Skeletal muscle cell (primary cell): ENCODE measurements at regions not wholly inside any gene's neighbourhood (a gene's known extent, or its start where the extent isn't known, plus 50 kb on each side); places are given as distances from the start of the nearest gene placed in this dataset.

Experiments used
- DNase-seq: peaks from one replicate; pipeline ENCODE4 v3.0.0-alpha.2; 2010; ENCODE audit warnings: low read depth
- H3K4me3 ChIP-seq: 2 replicates; pipeline ENCODE4 v1.5.1; 2011; ENCODE audit warnings: low read depth, mild to moderate bottlenecking, control low read depth, low read length, moderate library complexity

DNA sequence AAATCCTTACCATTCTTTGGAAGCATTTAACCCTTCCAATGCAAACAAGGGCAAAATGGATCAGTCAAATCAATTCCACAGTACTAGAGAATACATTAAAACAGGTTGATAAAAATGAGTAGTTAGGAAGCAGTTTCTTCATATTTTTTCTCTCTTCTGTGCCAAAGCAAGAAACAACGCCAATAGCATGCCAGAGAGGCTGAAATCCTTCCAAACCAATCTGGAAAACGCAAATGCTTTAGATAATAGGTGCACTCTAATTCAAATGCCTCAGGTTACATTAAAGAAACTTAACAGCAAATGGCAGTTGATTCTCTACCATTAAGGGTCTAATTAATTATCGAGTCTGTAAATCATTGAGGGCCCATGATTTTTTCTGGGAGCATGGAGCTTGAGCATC, 755.2 kb downstream of the C6orf118 start:
- DNase-seq = no peak

DNA sequence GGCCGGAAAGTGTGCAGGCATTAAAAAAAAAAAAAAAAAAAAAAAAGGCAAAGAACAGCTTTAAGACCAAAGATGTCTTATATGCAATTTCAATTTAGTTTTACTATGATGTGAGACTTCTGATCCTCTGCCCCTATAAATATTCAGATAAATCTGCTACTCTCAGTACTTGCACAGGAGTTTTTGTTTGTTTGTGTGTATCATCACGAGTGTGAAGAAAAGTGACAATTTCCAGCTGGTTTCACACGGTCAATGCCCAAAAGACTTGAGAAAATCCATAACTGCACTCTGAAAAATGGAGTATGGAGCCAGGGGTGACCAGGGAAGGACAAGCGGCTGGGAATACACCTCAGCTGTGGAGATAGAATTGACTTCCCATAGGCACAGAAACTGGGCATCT, 757.7 kb downstream of the C6orf118 start:
- no peak overlapping the region for H3K4me3 ChIP-seq
- DNase-seq = no peak

More for the DNA sequence above, 755.2 kb downstream of the C6orf118 start:
- H3K4me3 ChIP-seq = no peak overlapping the region

DNA sequence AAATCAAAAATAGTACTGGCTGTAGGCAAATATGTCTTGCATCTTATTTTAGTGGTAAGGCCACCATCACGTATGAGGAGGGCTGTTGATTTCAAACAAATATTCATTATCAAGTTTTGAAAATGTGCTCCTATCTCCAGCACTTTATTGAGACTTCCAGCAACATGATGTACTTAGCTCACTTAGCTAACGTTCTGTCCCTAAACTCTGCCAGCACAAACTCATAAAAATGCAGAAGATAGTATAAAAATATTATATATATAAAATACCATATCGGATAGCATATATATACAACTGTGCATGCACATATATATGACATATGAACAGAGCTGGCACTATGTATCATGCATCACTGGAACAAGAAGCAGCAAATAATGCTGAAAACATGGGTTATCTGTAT, 762.3 kb downstream of the C6orf118 start:
- no peak for DNase-seq
- H3K4me3 ChIP-seq = no peak overlapping the region

DNA sequence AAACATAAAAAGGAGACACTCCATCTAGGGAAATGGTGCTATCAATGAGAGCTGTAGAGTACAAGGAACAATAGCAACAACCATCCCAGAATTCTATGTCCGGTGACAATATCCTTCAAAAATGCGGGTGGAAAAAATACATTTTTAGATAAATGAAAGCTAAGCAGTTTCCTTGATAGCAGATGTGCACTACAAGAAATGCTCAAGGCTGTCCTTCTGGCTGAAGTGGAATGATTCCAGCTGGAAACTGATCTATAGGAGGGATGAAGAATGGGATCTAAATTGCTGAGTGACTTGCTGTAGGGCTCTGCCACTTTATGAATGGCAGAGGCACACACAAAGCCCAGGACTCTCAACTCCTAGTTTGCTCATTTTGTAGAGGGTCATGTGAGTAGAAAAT, 763.1 kb downstream of the C6orf118 start:
- no peak for DNase-seq
- H3K4me3 ChIP-seq = no peak overlapping the region

DNA sequence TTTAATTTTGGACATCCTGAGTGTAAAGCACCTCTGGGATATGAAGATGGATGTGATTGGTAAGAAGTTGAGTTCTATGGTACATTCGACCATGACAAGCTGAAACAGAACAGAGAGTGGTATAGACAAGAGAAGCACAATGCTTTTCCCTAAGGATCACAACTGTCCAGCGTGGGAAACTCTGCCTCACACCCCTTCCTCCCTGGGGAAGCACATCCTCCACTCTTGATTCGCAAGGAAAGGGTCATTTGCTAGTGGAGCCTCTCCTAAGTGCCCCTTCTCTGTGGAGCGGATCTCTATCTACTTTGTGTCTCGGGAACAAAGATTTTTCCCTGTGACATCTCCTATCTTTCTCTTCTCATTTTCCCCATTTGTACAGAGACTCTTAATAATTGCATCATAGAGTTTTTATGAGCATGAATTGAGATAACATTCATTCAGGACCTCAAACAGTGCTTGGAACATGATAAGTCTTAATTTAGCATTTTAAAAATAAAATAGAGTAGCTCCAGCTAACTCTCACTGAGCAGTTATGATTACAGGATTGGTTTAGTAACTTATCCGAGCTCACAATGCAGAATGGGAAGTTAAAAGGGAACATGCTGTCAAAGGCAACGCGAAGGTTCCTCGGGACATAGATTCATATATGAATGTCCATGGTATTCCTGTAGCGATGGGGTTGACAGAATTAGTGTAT, 775.2 kb downstream of the C6orf118 start:
- H3K4me3 ChIP-seq = no peak overlapping the region
- no peak for DNase-seq

DNA sequence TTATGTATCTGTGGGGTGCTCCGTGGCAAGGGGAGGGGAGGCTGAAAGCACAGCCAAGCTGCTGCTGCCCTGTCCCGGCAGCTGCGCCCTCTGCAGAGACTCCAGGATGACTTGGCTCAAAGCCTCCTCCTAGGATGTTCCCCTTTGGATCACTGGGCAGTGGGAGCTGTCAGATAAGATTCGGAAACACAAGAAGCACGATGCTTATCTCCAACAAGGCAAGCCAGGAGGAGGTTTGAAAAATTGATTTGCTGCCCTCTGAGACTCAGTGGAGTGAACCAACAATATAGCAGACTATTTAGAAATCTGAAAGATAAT, 776.4 kb downstream of the C6orf118 start:
- H3K4me3 ChIP-seq = no peak overlapping the region
- no peak for DNase-seq

DNA sequence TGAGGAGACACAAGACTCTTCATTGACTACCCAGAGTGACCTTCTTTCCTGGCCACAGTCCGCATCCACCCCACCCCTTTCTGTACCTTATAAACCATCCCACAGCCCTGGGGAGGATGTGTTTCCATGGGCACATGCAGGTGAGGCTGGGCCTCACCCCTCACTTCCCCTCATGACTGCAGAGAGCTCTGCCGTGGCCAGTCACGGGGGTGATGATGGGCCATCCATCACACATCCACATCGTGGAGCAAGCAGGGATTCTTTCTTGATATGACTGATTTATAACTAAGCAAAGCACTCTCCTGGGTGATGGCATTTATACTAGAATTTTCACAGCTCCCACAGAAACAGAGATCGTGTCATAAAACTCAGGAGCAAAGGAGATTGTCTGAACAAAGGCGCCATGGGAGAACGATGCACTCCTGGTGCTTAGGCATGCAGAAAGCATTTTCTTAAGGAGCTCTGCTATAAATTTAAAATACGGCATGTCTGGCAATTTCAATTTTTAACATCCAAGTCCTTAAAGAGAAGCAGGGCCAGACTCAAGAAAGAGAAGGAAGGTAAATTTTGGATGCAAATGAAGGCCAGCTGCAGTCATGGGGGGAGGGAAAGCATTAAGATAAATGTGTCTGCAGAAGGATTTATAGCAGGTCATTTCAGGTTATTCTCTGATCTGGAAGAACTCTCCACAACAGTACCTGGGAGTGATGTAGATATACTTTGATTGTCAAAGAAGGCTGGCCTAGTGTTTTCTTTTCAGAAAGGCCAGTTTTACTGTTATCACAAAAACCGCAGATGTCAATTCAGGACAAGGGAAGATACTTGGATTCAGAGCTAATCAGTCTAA, 777.0 kb downstream of the C6orf118 start:
- DNase-seq = no peak
- H3K4me3 ChIP-seq = no peak overlapping the region

DNA sequence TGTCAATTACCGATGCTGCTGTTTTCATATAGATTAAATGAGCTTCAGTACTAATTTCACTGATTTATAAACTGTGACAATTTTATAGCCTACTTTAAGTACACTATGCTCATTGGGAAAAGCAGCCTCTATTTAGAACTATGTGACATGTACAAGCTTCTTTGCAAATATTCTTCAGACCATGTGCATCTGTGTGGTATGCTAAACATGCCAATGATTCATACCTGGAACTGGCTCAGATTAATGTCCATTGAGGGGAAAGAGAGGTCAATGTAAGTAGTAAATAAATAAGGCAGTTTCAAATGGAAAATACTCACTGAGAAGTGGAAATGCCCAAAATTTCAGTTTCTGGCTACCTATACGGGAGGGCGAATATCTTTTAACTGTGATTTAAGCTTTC, 777.7 kb downstream of the C6orf118 start:
- H3K4me3 ChIP-seq = no peak overlapping the region
- DNase-seq = no peak

DNA sequence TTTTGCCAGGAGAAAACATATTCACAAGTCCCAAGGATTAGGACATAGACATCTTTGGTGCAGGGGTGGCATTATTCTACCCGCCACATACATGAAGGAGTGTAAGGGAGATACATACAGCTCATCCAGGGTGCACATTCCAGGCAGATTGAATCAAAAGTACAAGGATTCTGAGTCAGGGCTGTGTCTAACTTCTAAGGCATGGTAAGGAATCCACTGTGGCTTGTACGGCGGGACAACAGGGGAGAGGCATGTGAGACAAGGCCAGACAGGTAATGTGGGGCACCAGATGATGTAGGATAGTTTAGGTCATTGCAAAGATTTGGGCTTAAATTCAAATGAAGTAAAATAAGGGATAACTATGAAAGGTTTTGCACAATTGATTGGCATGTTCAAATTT, 780.9 kb downstream of the C6orf118 start:
- H3K4me3 ChIP-seq = no peak overlapping the region
- no peak for DNase-seq

DNA sequence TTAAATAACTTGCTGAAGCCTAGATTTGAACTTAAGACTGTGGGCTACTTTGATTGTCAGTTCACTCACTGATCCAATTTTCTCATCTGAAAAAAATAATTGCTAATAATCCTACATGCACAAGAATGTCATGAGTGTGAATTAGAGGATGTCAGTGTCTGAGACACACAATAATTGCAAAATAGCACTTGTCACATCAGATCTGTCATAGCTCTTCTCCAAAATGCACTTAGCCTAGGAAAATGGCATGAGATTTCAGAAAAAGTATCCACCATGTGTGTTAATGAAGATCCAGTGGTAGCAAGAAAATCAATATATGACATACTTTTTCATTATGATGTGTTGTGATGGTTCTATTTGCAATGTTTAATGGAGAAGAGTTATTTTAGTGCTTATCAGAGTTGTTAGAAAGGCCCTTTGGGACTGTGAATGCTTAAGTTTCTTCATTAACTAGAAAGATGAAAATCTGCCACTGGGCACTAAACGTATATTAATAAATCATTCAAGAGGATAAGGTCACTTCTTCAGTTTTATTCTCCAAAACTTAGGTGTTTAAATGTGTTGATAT, 786.2 kb downstream of the C6orf118 start:
- DNase-seq = no peak
- no peak overlapping the region for H3K4me3 ChIP-seq

DNA sequence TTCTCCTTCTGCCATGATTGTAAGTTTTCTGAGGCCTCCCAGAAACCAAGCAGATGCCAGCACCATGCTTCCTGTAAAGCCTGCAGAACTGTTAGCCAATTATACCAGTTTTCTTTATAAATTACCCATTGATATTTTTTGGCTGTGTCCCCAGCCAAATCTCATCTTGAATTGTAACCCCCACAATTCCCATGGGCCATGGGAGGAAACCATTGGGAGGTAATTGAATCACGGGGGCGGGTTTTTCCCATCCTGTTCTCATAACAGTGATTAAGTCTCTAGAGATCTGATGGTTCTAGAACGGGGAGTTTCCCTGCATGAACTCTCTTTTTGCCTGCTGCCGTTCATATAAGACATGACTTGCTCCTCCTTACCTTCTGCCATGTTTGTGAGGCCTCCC, 788.5 kb downstream of the C6orf118 start:
- DNase-seq = no peak
- no peak overlapping the region for H3K4me3 ChIP-seq

DNA sequence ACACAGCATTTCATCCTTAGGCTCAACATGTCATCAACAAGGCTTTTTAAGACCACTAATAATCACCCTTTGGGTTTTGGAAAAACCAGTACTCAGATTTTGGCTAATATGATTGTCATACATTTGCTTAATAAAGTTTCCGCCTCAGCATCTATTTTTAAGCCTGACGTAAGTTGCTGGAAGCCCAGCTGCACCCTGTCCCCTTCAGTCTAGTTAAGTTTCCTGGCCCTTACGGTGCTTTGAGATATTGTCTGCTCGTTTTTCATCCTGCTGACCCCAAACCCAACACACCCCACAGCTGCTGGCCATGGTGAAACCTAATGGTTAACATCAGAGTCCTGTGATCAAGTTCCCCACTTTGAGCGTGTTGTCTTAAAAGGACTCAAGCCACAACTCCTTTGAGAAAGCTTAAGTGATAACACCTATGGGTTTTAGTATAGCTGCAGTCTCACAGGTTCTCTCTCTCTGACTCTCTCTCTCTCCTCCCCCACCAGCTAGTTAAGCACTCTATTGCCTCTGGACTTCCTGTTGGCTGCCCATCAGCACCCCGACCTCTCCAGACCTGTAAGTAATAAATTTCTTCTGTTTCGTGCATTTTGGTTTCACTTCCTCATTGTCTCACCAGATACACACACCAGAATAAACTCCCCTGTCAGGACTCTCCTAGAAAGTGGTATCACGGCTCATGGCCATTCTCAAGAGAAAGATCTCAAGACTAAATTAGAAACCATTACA, 802.0 kb downstream of the C6orf118 start:
- no peak overlapping the region for H3K4me3 ChIP-seq
- DNase-seq = no peak

DNA sequence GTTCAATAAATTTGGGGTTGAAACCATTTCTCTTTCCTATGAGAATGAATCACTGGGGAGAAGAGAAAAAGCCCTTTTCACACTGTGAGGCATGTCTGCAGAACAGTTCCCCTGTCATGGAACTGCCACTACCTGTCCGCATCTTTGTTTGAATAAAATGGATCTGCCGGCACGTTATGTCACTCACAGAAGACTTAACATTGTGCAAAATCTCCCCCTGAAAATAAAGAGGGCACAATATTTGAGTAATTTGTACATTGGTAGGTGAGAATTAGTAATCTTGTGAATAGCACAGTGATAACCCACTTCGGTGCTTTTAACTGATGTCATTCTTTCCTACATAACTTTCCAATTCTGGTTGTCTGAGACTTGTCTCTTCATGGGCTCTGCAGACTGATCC, 804.0 kb downstream of the C6orf118 start:
- no peak for DNase-seq
- no peak overlapping the region for H3K4me3 ChIP-seq

DNA sequence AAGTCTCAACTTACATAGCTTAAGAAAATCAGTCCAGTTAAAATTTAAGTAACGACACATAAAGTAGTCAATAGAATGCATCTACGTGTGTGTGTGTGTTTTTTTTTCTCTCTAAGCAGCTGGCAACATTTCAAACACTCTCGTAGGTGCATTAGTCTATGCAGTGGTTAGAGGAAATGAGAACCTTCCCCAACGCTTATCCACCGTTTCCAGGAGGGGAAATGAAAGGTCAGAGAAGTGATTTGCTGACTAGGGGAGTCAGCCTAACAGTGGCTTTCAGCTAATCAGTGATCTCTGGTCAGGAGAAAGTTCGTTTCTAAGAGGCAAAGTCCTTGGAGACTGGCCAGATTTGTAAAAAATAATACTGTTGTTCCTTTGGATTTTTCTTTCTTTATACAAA, 806.6 kb downstream of the C6orf118 start:
- no peak for DNase-seq
- no peak overlapping the region for H3K4me3 ChIP-seq

DNA sequence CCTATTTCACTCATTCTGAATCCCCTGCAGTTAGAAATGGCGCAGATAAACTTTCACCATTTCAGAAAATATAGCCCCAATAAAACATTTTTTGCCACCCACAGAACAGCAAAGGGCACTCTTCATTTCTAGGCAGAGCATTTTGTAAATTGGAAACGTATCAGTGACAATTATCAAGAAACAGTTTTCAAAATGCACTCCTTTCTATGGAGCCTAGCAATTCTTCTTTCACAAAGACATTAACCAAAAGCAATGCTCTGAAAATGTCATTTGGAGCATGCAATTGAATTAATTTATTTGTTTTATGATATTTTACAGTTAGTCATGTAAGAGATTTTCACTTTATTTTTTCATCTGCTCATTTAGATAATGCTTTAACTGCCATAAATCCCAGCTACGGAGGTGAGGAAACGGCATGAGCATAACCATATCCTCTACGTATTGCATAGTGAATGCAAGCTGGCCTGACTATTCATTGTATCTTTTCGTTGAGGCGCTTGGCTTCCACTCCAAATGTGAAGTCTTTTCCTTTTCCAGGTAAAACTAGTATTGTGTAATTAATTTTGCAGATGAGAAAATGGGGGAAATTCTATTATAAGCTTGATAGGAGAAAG, 813.4 kb downstream of the C6orf118 start:
- DNase-seq = no peak
- no peak overlapping the region for H3K4me3 ChIP-seq

DNA sequence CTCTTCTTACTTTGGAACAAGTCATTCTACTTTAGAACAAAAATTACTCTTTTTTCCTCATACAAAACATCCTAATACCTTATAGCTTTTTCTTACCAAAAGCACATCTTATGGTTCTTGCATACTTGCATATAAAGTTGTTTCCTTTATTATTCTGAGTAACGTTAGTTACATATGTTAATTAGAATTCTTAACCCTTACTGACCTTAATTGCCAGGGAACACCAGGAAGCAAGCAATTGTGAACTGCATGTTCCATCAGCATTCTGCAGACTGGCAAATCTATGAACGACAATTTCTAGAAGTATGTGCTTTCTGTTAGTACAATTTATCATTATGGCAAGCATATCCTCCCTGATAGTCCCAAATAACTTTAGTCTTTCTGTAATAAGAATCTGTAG, 831.0 kb downstream of the C6orf118 start:
- no peak overlapping the region for H3K4me3 ChIP-seq
- DNase-seq = no peak

DNA sequence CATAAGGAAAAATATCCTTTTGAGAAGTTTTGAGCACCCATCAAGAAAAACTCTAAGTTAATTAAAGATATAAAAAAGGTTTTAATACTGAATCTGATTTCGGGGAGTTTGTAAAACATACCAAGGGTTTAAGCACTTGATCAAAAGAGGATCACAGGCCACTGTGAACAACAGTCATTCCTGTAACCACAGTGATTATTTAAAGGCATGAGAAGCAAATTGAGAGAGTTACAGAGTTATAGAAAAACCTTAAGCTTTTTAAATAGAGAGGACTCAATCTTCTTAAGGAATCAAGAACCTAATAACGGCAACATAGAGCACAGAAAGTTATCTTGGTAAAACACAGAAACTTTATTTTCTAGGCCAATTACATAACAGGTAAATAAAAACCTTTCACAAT, 831.6 kb downstream of the C6orf118 start:
- no peak for DNase-seq

DNA sequence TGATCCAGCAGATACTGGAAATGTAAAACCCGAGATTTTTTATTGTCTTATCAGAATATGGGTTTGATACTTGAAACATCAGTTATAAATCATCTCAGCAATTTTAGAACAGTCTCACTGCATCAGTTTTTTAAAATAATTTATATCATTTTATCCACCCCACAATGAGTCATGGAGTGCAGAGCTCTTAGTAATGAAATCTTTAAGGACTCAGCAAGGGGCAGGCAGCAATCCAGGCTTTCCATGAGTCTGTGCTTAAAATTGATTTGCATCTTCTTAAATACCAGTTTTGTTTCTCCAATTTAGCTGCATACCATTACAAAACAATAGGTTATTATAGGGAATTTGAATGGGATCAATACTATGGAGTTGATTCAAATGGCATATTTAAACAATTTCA, 832.3 kb downstream of the C6orf118 start:
- H3K4me3 ChIP-seq = no peak overlapping the region
- no peak for DNase-seq

More for the DNA sequence above, 831.6 kb downstream of the C6orf118 start:
- no peak overlapping the region for H3K4me3 ChIP-seq

DNA sequence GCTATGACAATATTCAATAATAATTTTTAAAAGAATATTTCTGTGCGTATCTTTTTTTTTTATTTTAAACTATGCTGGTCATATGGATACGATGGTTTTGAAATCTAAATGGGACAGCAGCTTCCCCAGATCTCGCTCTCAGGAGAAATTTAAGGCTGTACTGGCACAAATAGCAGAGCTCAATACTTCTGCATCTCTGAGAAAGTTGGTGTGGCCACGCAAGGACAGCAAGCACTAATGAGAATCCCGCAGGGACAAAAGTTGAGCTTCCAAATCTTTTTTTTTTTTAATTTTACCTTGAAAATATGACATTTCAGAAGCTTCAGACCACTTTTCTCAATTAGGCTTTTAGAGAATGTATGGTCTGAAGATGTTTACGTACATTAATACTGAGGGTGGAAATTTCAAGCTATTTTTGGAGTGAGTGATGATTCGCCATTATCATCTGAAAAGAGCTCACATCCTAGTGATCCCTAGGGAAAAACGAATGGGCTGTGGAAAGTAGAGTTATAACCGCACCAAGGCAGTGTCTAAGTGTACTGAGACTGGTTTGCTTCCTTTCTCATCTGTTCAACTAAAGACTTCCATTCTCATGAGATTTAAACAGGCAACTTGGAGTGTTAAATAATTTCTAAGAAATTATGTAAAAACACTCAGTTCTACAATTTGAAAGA, 840.0 kb downstream of the C6orf118 start:
- no peak for DNase-seq
- H3K4me3 ChIP-seq = no peak overlapping the region
